Lower leg skin (tissue), 3 donors: ENCODE measurements at regions not wholly inside any gene's neighbourhood (a gene's known extent, or its start where the extent isn't known, plus 50 kb on each side); places are given as distances from the start of the nearest gene placed in this dataset.

Experiments
- POLR2A ChIP-seq, 2 donors: fragments of 450-650 bp; IDR thresholded peaks; one replicate each; pipeline ENCODE4 v1.6.1; 2016 to 2017; ENCODE audit warnings: antibody characterized with exemption in 2 of 2, mild to moderate bottlenecking in 1 of 2, moderate library complexity in 1 of 2
- TF ChIP-seq, protein P1 (sequence below), 3 donors: fragments of 450-650 bp; IDR thresholded peaks; one replicate each; pipeline ENCODE4 v1.5.1; 2016; ENCODE audit warnings: antibody characterized with exemption in 3 of 3, mild to moderate bottlenecking in 3 of 3, moderate library complexity in 2 of 3

DNA sequence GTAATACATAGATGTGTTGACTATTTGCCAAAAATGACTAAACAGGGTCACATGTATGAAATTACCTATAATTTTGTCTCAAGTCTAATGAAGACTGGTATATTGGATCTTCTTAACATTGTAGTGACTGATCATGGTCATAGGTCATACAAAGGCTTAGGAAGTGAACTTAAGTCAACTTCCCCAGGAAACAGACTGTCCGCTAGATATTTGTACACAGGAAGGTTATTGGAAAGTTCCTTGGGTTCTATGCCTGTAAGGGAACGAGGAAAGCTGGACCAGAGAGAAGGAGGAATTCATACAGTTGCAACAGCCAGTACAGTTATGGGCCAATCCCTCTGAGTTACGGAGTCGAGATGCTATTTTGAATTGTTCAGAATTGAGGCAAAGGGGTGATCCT lies 462.0 kb upstream of the THRB start:
- TF ChIP-seq POLR2A (IDR thresholded peaks at IDR 0.05), result no peak
- TF ChIP-seq, protein P1, sequence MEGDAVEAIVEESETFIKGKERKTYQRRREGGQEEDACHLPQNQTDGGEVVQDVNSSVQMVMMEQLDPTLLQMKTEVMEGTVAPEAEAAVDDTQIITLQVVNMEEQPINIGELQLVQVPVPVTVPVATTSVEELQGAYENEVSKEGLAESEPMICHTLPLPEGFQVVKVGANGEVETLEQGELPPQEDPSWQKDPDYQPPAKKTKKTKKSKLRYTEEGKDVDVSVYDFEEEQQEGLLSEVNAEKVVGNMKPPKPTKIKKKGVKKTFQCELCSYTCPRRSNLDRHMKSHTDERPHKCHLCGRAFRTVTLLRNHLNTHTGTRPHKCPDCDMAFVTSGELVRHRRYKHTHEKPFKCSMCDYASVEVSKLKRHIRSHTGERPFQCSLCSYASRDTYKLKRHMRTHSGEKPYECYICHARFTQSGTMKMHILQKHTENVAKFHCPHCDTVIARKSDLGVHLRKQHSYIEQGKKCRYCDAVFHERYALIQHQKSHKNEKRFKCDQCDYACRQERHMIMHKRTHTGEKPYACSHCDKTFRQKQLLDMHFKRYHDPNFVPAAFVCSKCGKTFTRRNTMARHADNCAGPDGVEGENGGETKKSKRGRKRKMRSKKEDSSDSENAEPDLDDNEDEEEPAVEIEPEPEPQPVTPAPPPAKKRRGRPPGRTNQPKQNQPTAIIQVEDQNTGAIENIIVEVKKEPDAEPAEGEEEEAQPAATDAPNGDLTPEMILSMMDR (IDR thresholded peaks at IDR 0.05), result no peak
